ENCODE measurements at regions not wholly inside any gene's neighbourhood (a gene's known extent, or its start where the extent isn't known, plus 50 kb on each side); places are given as distances from the start of the nearest gene placed in this dataset.
"Not testable (repeated sequence)": the region's sequence is repeated elsewhere in the genome, so short reads cannot be mapped to it uniquely, and the experiment has no call there.

DNA sequence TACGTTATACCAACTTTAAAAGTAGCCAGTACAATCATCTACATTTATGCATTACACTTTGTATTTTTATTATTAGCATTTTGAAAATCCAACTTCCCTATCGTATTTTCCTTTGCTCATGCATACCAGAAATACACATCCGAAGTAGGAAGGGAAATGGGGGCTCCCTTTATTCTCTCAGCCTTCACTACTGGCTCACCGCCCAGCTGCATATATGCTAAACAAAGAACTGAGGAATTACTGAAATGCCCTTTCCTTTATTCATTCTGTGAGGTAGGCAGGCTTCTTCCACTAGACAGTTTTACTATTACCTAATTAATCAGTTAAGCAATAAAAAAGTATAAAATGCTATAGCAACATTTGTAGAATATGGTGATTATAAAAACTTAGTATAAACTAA, 291.6 kb downstream of the KLF12 start:
- no peak for DNase-seq (ENCODE audit: low spot score)

DNA sequence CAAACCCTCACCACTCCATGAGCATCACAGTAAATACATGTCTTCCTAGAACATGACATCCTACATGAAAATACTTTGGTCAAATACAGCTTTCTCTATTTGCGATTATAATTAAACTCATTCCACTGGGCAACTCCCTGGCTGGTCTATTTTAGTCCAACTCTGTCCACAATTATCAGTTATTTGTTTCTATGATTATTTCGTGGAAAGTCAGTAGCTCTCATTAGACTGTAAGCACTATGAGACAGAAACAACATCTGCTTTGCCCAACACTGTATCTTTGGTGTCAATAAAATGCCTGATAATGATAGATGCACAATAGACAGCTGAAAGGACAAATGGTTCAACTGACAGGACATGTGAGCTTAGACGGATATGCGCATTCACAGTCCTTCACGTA, 292.0 kb downstream of the KLF12 start:
- DNase-seq (ENCODE audit: low spot score): no peak

DNA sequence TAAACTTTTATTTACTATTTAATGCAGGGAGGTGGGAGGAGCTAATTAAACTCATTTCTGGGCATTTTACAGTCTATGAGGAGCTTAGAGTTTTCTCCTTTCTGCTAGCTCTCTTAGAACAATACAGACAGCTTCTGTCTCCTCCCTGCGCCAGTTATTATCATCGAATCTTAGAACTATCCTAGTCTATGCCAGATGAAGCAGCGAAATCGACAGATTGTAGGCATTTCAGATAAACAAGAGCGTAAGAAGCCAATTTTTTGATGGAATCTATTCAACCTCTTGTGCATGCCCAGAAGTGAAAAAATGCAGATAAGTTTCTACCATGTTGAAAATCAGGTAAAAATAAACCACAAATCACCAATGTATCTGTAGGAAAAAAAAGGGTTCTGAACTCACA, 297.1 kb downstream of the KLF12 start:
- no peak for DNase-seq (ENCODE audit: low spot score)

DNA sequence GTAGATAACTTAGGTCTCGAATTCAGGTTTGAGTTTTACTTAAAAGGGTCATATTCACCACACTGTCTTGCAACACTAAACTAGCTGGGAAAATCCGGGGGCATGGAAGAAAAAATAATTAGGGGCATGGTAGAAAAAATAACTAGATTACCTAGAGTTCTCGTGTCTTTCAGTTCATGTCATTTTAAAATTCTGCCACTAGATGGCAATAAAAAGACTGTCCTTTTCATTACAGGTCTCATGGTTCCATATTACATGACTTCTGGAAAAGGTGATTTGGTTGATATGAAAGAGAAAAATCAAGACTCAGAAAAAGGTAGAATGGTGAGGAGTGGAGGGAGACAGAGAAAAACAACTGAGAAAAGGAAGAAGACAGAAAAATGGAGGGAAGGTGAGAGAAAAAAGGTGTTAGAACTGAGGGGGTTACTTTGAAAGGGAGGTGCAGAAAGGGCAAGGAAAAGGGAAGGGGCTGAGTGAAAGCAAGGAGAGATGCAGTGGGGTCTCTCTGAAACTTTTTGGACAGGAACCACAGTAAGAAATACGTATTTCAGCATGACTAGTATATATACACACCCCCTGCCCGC, 299.0 kb downstream of the KLF12 start:
- peak; percentile 44 for DNase-seq (ENCODE audit: low spot score)

DNA sequence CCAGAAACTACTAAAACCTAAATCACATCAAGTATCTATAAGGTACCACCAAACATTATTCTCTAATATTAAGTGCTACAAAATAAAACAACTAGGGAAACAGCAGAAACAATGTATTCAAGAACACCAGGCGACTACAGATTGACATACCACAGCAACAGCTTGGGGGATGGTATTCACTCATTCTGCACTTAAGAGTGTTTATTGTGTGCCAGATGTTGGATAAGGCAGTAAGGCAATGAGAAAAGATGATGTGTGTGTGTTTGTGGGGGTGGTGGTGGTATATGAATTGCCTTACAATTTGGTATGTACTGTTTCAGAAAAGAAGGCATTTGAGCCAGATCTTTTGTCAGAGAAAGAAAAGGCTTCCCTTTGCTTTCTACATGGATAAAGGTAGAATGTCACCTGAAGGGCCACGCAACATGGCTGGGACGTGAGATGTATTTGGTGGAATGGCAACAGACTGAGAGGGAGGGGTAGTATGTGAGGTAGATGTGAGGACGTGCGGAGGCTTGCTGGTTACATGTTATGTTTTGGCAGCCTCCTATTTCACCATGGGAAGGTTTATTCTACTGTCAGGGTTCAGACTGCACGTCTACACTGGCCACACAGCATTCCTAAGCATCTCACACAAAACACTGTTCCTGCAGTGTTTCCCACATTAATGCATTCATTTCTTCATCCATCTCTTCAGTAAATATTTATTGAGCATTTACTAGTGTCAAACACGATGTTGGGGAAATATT, 300.7 kb downstream of the KLF12 start:
- no peak for DNase-seq (ENCODE audit: low spot score)

DNA sequence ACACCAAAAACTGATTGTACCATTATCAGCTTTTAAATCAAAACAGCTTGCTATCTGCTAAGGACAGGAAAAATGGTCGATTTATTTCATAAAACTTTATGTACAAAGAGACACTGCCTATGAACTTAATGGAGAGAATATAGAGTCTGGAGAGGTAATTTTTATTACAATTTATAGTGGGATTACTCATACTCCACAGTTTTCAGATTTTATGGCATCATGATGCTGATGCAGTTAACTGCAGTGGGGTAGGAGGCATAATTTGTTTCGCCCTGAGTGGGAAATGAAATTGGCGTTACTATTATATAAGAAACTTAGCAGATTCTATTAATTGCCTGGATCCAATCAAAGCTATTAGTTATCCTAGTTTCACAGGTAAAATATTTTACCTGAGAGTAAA, 301.4 kb downstream of the KLF12 start:
- DNase-seq (ENCODE audit: low spot score): no peak

DNA sequence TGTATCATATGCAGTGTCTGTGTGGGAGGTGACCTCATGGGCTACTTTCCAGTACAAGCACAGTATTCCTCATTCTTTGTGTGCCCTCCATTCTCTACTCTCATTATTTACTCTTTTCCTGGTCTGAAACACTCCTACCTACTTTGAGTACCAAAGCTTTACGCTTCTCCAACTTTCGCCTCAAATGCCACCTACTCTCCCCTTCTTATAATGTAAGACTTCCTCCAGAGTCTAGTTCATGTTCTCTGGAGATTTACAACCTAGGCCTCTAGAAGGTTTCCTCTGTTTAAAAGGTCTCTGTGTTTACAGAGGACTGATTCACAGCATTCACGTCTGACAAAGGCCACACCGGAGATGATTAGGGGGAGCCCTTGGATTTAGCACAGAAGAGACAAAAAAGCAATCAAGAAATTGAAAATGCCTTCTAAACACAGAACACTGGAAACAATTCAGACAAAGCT, 302.0 kb downstream of the KLF12 start:
- DNase-seq (ENCODE audit: low spot score): no peak

DNA sequence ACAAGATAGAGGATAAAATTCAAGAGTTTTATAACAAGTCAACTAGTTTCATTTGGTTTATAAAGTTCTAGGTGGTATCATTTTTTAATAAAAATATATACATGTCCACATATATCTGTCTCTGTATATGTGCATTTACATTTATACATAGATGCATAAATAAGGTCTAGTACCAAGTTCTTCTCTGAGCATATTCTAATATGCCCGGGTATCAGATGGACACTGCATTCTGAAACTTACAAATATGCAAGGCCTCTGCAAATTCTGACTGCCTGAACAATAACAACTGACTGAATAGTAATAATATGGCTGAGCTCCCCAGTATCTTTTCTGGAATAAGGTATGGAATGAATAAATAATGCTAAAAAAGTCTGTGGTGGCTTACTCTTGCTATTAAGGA, 304.8 kb downstream of the KLF12 start:
- DNase-seq (ENCODE audit: low spot score): no peak

DNA sequence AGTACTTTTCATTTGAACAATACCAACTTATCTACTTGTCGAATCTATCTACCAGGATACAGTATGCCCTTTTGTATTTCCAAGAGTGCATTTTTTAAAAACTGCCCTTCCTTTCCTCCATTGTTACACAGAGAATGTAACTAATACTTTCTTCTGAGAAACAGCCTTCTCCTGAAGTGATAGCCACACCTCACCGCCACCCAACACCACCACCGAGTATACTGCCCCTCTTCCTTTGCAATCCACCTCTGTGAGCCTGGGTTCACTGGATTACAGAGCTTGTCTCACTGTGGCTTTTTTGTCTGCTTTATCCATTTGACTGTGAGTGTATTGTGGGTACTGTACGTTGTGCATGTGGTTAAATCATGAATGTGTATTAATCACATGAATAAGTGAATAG, 305.4 kb downstream of the KLF12 start:
- DNase-seq (ENCODE audit: low spot score): no peak

DNA sequence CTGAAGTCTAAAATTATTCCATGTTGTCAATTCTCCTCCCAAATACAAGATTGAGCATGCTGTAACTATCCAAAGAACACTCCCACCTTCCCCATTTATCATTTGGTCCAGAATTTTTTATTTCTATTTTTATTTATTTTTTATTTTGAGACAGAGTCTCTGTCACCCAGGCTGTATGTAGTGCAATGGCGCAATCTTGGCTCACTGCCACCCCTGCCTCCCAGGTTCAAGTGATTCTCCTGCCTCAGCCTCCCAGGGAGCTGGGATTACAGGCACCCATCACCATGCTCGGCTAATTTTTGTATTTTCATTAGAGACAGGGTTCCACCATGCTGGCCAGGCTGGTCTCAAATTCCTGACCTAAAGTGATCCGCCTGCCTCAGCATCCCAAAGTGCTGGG, 306.8 kb downstream of the KLF12 start:
- DNase-seq (ENCODE audit: low spot score): no peak

DNA sequence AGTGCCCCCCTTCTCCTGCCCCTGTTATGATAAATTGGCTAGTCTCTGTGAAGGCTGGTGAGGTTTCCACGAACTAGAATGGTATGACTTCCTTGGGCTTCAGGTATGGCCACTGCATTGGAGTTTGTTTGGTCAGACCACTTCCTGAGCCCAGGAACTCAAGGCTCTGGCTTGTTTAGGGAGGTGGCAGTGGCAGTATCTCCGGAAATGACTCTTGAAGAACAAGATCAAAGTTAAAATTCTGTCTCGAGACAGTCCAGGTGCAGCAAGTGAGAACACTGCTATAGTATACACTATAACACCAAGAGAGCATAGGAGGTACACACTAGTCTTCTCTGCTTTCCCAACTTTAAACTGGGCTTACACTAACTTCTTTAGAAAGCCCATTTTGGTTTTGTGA, 309.1 kb downstream of the KLF12 start:
- no peak for DNase-seq (ENCODE audit: low spot score)

DNA sequence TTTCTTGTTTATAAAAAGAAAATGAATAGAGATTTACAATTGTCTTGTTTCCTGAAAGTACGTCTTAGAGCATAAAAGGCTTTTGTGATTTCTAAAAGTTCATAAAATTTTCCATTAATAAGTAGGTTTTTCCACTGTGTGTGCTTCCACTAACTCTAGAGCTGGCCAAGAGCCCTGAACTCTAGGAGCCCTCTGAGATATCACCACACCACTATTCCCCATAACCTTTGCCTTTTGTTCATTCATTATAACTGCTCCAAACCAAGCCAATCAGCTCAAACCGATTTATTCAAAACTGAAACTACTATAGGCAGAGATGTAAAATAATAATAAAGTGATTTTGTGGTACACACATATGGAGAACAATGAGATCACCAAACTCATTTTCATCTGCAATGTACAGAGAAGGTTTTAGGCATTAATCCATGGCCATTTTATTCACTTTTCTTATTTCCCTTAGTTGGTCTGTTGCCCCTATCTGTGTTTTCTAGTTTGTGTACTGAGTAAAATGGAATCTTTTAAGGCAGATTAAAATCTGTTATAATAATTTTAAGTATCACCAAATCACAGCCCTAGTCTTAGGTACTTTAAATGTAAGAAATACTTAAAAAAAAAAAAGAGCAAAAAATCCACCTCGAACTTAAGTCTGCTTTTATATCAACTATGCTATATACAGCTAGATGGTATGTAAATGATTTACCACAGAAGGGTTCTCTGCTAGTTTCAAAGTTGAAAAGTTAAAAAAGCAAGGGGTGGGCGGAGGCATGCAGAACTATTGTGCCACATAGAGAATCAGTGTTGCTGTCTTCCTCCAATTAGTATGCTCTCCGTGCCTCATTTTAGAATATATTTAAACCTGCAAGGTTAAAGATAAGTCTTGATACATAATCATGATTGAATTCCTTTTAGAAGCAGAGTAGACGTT, 311.3 kb downstream of the KLF12 start:
- DNase-seq (ENCODE audit: low spot score): no peak

DNA sequence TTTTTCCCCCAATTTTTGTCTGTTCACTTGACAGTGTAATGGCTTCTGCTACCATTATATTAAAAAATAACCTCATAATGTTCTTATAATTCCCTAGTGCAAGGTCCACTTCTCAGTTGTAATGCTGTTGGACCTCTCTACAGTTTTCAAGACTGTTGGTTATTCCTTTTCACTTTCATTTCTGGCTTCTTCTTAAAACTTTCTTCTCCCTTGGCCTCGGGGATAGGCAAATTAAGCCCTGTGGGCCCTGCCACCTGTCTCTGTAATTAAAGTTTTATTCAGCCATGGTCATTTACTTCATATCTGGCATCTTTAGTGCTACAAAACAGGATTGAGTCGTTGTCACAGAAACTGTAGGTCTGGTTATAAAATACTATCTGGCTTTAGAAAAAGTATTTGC, 313.5 kb downstream of the KLF12 start:
- DNase-seq (ENCODE audit: low spot score): no peak

DNA sequence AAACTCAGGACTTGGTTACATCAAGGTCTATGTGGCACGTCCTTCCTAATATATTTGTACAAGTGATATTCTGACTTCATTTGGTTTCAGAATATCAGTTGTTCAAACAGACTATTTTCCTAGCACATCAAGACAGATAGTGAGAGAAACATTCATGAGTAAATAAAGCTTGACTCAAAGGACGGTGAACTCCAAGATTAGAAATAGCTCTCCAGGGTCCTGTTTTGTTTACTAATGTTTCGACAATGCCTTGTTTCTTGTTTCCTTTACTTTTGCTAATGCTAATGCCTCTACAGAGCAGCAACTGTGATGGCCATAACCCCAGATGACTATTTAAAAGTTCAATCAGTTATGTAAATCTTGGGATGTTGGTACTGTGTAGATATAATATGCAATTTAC, 313.9 kb downstream of the KLF12 start:
- no peak for DNase-seq (ENCODE audit: low spot score)

DNA sequence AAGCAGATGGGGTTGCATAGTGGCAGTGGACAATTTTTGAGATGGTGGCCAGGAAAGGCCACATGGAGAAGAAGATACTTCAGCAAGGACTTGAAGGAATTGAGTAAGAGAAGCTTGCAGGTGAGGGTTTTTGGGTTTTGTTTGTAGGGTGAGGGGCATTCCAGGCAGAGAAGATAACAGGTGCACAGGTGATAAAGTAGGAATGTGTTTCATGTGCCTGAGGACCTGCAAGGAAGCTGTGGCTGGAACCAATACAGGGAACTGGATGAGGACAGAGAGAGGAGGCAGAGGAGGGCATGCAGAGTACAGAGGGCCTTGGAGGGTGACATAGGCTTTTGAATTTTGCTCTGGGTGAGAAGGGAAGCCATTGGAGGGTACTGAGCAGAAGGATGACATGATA, 314.5 kb downstream of the KLF12 start:
- DNase-seq (ENCODE audit: low spot score): no peak

DNA sequence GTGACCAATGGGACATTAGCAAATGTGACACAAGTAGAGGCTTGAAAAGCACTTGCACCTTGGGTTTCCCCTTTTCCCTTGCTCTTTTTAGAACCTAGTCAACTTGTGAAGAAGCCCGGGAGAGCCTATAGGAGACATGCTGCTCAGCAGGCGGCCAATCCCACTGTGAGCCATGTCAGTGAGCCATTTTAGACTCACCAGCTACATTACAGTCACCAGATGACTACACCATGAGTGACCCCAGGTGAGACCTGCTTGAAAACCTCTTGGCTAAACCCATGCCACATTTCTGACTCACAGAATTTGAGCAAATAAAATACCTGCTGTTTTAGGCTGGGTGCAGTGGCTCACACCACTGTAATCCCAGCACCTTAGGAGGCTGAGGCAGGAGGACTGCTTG, 317.5 kb downstream of the KLF12 start:
- DNase-seq (ENCODE audit: low spot score): no peak

DNA sequence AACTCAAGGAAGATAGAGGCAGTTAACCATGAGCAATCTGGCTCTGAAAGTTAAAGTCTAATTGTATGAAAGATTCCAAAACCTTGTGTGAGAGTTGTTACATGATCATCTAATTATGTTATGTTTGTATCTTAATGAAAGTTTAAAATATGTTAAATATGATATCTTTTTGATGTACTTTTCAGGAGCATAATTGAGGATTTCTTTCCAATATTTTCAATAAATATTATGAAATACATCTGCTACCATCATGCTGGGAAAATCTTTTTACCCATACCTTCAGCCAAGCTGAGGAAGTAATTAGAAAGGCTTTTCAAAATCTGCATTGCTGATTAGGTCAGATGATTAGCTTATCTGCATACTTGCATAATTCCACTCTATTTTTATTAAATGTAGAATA, 318.4 kb downstream of the KLF12 start:
- DNase-seq (ENCODE audit: low spot score): no peak

DNA sequence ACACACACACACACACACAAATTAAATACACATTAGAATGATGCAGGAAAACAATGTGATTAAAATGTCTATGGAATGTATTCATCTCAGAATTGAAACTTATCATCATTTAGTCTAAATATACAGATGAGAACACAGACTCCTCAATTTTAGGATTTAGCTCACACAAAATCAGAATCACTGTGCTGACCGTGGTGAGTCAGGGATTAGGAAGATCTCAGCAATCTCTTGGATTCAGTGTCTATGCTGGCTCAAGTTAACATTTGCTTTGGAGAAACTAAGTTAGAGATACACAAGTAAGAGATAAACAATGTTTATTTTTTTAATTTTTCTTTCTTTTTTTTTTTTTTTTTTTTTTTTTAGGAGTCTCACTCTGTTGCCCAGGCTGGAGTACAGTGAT, 323.6 kb downstream of the KLF12 start:
- no peak for DNase-seq (ENCODE audit: low spot score)

DNA sequence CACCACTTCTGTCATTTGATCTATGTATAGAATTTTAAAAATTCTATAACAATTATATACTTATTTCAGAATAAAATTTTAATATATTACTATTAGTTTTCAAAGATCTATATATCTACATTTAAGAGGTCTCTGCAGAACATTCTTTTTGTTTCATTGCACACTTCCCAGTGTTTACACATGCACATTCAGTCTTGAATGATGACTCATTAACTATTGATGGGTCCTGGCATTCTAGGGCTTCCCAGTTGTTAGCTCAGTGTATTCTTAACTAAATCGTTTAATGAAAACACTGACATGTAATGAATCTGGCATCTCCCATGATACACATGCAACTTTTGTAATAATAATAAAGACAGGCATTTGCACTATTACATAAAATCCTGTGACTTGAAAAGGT, 324.6 kb downstream of the KLF12 start:
- no peak for DNase-seq (ENCODE audit: low spot score)

DNA sequence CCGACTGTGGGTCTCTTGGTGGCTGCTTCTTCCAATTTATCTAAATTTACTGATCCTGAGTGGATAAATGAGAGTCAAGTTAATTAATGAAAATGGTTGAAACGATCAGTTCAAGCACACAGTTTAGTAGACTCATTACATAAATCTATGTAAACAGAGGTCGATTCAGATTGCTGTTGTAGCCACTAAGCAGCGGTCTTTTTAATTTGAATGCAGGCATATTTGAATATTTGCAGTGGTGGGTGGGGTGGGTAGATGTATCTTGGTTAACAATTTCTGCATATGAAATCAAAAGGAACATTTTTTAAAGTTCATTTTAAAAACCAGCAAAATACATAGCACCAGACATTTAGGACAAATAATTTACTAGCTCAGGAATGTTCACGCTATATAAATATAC, 325.9 kb downstream of the KLF12 start:
- no peak for DNase-seq (ENCODE audit: low spot score)

DNA sequence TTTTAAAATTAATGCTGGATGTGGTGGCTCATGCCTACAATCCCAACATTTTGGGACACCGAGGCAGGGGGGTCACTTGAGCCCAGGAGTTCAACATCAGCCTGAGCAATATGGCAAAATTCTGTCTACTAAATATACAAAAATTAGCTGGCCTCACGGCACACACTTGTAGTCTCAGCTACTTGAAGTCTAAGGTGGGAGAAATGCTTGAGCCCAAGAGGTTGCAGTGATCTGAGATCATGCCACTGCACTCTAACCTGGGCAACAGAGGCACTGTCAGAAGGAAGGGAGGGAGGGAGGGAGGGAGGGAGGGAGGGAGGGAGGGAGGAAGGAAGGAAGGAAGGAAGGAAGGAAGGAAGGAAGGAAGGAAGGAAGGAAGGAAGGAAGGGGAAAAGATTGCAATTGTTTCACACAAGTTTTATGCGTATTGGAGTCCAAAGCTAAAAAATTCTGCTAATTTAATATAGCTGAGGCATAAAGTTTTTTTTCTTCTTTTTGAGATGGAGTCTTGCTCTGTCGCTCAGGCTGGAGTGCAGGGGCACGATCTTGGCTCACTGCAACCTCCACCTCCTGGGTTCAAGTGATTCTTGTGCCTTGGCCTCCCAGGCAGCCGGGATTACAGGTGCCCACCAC, 328.8 kb downstream of the KLF12 start:
- DNase-seq (ENCODE audit: low spot score): not testable (repeated sequence)

DNA sequence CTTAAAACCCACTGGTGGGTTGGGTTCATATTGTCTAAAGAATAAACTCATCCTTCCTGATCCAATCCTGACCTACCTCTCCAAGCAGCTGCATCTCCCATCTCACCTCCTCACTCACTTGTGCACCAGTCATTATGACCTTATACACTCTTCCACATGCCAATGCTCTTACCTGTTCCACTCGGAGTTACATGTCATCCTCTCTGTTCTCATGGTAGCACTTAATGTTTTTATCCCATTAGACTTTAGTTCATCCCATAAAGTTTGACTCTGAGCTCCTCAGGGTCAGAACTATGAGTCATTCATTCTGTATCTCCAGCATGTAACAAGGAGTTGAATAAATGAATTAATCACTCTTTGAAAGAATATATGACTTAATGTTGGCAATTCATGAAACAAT, 330.2 kb downstream of the KLF12 start:
- no peak for DNase-seq (ENCODE audit: low spot score)

DNA sequence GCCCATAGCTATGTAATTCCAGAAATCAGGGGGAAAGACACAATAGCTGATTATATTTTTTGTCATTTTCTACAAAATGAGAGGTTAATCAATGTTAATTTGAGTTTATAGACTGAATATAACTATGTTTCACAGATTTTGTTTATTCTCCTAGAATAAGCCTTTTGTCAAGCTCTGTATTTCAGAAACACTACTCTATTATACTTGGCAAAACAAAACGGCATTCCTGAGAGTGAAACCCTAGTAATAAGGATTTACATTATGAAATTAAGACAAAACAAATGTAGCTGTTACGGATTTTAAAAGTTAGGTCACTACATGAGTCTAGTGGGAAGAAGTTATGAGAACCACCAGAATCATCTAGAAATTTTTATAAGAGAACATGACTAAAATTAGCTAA, 334.2 kb downstream of the KLF12 start:
- DNase-seq (ENCODE audit: low spot score): no peak
